ENCODE measurements at regions not wholly inside any gene's neighbourhood (a gene's known extent, or its start where the extent isn't known, plus 50 kb on each side); places are given as distances from the start of the nearest gene placed in this dataset.

DNA sequence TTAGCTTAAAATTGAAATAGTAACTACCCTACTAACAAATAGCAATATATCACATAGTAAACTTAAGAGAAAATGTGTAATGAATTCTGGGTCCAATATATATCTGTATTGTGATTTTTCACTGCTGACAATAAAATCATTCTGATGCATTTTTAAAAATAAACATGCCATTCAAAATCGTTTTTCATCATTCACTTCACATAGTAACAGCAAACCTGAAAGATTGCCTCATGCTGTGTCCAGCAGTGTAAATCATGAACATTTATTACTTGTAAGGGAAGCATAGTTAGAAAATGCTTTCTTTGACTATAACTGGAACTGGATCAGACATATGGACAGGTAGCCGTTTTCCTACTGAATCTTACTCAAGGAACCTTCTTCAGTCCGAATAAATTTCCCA lies 446.1 kb downstream of the UTRN start:
- DNase-seq = no peak

DNA sequence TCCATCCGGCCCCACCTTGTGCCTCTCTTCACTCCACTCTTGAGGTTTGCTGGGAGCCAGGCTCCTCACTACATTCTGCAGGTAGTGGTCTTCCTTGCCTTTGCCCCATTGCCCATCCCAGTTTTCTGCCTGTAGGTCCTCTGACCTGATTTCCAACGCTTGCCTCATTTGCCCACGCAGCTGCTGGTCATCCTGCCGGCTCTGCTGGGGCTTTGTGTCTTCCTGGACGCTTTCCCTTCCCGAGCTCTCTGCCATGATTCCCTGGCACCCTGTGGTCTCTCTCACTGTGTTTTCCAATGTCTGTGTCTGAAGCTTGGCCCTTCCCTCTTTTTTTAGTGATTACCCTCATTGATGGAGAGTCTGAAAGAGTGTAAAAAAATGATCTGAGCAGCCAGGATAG lies 451.6 kb downstream of the UTRN start:
- no peak for DNase-seq

DNA sequence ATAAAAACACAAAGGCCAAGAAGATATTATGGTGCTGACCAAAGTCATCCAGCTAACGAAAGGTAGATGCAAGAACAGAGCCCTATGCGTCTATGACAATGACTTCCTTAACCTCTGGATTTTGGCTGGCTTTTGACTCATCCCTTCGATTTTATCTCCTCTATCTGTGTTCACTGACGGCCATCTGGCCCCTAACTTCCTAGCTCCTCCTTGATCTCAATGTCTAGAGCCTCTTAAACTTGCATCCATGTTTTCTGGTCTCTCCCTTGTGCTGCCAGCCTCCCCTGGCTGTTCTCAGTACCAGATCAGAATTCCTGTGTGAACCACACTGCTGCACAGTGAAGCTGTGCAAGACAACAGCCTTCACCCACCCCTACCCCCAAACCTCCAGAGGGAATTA lies 452.9 kb downstream of the UTRN start:
- DNase-seq = no peak

DNA sequence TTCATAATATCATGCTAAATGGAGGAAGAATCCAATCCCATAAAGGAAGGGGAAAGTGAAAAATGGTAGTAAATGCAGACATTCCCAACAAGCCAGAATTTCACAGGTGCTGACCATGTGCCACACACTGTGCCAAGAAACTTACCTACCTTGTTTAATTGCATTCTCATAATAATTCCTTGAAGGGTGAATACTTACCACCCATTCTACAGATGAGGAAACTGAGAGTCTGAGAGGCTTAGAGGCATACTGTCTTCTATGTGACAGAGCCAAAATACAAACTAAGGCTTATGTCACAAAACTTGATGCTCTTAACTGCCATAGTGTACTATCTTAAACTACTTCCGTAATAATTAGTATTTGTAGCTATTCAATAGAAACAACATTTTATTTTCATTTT lies 454.7 kb downstream of the UTRN start:
- DNase-seq = no peak

DNA sequence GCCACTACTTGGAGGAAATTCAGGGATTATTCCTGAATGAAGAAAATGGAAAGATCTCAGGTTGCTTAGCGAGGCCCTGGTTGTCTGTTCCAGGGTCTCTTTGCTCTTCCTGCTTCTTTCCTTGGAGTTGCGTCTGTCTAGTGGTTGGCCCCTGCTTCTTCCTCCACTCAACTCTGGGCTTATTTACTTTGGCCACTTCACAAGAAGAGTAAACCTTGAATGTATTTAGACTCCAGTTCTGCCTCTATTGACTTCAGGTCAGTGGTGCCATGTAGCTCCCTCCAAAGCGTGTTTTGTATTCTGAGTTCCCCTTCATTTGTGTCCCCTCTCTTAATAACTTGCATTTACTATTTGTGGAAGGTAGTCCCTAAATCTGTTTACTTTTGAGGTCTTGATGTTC lies 456.5 kb downstream of the UTRN start:
- no peak for DNase-seq

DNA sequence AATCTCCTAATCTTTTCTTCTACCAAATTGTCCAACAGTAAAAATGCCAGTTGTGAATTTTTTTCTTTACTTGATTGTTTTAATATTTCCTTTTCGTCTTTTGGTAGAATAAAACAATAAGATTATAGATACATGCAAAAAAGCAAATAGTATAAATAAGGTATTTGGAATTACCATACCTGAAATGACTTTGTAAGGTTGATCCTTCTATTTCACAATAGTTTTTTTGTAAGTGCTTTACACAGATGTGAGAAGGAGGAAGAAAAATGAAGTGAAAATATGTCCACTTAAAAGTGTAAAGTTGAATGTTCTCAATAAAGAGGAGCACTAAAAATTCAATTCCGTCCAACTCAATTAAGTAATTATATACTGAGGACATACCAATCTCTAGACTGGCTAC lies 457.6 kb downstream of the UTRN start:
- DNase-seq = no peak

DNA sequence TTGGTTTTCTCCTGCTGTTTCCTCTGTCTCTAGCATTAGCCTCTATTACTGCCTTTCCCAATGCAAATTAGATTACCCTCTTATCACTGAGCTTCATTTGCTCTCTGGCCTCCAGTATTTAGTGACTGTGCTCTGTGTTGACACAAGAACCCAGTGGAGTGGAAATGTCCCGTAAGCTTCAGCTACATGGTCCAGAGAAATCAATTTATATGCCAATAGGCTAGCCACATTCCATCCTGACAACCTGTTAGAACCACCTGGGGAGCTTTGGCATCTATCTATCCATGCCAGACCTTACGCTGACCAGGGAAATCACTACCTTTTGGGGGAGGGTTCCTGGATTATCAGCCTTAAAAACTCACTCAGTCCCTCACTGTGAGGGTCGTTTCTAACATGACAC lies 459.6 kb downstream of the UTRN start:
- DNase-seq = no peak

DNA sequence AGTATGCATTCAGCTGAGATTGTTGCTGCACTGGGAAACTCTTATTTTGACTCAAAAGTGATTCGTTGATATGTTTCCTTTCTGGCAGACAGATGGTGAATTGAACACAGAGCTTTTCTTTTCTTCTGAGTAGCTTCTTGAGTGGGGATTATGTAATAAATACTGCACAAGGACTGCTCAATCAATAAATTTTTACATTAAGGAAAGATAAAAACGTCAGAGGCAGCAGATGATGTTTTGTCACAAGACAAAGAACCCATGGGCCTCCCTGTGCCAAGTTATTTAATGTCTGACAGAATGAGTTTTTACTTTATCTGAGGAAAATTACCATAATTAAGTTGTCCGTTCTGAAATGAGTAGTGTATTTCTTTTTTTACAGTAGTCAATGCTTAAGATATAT lies 460.3 kb downstream of the UTRN start:
- no peak for DNase-seq

DNA sequence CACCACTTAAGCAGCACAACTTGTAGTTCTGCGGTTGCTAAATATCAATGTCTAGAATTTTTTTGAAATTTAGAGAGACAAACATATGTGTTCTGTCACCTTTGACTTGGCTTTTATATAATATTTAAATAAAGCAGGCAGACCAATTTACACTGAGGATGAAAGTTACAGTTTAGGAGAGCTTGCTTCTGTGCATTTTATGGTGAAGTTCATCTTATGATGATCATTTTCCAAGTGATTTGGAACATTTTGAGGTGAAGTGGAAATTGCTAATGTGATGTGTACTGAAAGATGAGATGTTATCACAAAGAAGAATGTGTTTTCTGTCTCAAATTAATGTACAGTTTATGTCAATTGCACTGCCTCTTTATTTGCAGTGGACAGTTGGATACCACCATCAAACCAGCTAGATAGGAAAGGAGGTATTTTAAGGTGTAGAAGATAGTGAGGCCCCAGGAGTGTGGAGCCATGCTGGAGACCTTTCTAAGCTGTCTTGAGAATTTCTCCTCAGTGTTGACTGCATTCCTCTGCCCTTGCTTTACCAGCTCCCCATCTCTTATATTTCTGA lies 461.9 kb downstream of the UTRN start:
- no peak for DNase-seq

DNA sequence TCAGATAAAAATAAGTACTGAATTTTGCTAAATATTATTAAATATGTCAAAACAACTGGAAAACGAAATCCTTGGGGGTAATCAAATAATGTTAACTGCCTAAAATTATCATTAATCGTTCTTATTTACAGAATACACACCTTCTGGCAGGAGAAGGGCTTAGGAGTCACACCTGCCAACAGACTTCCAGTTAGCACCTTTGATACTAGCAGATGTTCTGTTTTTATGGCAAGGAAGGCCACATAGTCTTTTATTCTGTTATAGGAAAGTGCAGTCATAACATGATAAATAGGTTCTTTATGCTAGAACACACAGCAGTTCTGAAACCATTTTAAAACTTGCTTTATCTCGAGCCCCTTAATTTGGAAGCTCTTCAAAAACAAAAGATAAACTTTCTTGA lies 464.1 kb downstream of the UTRN start:
- DNase-seq = no peak

DNA sequence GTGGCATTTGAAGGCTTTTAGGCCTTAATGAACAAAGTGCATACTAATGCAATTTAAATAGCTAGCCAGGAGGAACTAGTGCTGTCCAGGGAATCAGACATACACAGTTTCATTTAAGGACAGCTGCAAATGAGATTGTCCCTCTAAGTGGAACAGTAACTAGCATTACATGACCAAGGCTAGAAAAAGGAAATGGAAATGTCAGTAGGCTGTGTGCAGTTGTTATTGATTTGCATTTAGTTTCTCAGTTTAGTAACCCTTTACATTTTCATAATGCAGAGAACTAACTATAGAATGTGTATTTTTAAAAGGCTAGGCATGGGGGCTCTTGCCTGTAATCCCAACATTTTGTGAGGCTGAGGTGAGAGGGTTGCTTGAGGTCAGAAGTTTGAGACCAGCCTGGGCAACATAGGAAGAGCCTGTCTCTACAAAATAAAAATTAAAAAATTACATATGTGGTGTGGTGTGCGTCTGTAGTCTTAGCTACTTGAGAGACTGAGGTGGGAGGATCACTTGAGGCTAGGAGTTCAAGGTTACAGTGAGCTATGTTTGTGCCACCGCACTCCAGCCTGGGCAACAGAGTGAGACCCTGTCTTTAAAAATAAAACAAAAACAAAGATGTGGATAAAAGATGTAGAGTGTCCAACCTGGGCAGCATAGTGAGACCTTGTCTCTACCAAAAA lies 468.0 kb downstream of the UTRN start:
- no peak for DNase-seq

DNA sequence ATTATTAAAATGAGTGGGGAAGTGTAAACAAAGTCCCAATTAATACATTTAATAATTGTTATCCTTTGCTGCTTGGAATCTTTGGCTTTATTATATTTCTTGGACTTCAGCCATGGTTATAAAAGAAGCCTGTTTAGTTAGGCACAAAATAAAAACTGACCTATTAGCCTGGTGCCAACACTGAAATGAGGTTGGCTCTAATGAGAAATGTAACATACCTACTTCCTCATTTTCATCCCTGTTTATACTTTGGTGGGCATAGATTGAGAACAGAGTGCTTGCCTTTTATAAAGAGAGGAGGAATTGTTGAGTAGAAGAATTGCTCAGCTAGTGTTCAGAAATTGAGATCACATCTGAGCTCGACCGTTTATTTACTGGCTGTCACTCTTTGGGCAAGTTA lies 471.3 kb downstream of the UTRN start:
- no peak for DNase-seq

DNA sequence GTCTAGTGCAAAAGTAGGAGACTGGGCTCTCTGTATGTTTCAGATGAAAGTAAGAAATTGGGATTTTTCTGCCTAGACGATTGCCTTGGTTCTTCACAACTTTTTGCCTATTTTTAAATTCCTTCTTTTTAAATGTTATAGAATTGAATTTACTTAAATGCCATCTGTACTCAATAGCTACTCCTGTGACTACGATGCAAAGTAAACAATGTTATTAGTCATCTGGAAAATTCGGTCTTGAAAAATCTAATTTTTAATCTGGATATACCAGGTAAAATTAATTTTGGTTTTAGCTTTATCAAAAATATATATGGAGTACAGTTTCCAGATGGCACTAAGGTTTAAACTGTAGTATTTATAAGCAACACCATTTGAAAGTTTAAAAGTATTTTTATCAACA lies 472.2 kb downstream of the UTRN start:
- no peak for DNase-seq

DNA sequence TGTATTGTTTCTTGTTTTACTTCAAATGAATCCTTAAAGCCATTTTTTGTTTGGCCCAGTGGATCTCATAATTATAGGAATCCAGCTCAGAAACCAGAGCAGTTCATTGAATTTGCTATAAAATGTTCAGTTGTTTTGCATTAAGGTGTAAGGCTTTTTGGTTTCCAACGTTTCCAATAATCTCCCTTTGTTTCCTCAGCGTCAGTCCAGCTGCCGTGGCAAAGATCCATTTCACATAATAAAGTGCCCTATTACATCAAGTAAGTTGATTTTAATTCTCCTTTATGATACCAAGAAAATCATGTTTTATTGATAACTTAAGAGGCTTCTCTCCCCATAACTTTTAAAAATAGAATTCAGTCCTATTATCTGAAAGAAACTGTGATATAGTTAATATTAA lies 472.6 kb downstream of the UTRN start:
- no peak for DNase-seq

DNA sequence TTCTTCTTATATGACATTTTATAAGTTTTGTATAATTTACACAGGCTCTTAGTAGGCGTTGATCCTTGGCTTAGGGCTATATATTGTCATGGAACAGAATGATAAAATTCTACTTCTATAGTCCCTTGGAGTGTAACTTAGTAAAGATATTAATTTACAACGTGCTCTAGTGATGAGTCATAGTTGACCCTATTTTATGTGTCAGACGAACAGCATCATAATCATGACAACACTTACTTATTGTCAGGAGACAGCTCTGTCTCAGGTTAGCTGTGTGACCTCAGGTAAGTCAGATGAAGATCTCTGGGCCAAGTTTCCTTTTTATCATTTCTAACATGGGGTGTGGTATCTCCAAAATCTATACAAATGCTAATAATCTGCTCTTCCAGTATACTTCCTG lies 473.5 kb downstream of the UTRN start:
- DNase-seq = no peak

DNA sequence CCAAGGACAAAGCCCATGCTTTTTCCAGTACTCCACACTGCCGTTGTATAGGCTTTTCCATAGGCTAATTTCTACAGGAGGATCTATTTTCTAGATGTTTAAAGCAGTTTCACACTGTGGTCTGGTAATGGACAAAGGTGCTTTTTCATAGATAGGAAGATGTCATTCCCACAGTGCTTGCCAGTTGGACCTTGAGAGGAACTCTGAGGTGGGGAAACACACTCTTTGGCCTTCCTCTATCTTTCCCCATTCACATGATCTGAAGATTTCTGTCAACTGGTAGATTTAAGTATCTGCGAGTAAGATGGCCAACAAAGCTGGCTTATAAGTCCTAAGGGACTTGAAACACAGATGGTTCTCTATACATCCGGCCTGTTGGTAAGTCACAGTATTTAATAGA lies 477.3 kb downstream of the UTRN start:
- DNase-seq = no peak

DNA sequence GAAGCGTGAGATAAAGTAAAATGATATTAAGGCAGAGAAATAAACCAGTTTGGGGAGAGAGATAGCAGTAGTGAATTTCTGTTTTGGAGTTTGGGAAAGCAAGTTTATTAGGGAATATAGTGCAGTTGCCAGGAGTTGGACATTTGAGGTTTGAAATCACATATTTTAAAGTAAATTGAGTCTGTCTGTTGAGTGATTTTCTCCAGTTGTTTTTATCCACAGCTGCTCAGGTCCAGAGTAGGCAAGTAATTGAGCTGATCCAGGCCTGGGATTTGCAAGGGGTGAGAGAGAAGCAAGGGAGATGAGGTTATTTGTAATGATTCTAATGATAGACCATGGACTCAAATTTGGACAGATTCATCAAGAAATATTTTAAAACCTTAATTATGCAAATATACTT lies 481.9 kb downstream of the UTRN start:
- no peak for DNase-seq

DNA sequence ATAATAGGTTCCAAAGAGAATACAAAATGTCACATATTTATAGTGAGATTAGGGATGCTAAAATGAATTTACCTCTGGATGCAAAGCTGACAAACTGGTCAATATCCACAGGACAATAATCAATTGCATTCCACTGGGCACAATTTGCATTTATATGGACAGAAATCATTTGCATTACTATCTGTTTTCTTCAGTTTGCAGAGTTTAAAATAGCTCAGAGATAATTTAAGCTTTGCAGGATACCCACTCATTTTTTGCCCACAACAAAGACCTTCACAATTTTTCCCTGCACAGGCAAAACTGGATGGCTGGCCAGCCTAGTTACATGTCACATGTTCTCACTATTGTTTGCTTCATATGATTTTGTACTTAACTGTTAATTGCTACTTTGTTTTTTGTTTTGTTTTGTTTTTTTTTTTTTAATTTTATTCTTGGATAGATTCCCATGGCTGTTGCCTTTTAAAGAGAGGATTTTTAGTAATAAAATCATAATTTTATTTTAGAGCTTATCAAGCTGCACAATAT lies 483.5 kb downstream of the UTRN start:
- DNase-seq = no peak

DNA sequence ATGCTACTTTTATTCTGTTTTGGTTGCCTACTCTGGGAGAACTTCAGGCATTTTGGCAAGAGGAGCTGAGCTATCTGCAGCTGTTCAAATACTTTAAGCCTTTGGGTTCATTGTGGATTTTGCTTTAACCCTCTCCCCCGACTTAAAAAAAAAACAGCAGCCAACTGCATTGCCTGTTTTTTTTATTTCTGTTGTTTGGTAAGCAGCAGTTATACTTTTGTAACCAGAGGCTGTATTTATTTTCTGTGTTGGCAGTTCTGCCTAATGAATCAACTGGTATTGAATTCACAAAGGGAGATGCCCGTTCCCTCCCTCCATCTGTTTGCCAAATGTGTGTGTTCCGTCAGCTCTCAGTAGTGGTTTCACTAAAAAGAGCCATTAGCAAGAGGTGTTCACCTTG lies 484.0 kb downstream of the UTRN start:
- no peak for DNase-seq

DNA sequence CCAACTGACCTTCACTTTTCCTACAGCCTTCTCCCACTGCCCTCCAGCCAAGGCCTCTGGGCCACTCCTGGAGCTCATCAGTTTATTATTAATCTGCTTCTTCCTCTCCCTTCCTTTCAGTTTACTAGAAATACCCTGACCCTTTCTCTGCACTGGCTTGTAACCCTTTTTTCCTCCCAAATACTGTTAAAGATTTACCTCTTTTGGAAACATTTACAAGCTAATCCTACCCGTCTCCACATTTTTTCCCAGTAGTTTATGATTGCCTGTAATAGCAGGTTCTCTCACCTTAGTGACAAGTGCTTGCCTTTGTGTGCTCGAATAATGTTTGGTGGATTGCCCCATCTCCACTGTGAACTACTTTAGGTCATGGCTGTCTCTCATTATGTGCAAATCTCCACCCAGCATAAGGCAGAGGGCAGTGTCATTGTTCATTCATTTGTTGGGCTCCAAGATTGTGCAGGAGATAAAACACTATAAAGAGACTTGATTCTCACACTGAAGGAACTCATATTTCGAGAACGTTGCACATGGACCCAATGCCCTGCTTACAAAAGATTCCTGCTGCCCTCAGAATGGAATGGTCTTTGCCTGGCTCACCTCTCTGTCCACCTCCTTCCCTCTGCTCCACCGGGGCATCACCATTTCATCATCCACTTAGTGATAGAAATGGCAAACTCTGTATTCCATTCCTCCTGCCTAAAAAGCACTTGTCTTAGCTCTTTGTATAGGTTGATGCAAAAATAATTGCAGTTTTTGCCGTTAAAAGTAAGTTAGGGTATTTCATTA lies 491.1 kb downstream of the UTRN start:
- no peak for DNase-seq

DNA sequence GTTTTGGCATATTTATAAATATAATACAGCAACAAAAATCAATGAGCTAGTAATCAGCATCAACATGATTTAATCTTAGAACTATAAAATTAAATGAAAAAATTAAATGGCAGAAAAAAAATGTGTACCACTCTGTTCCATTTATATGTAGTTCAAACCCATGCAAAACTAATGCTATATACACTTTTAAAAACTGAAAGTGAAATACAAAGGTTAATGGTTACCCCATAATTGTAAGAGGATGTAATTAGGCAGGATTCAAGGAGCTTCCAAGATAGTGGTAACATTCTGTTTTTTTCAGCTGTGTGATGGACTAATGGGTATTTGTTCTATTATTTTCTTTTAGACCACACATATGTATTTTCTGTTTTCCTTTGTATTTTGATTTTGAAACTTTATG lies 492.1 kb downstream of the UTRN start:
- no peak for DNase-seq

DNA sequence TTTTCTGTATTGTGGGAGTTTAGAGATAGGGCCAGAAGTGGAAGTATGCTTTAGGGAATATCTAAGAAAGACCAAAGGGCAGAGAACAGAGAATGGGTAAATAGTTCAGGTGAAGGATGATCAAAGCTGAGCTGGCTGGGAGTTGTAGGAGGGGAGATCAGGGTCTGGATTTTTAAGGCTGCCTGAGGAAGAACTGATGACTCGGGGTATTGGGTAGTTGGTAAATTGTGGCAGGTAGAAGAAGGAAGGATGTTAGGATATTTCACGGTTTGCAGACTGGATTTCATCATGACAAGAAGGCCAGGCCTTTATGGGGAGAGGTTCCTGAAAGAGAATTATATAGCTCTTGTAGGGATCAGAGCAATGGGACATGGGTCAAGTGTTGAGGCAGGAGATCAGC lies 492.9 kb downstream of the UTRN start:
- DNase-seq = no peak

DNA sequence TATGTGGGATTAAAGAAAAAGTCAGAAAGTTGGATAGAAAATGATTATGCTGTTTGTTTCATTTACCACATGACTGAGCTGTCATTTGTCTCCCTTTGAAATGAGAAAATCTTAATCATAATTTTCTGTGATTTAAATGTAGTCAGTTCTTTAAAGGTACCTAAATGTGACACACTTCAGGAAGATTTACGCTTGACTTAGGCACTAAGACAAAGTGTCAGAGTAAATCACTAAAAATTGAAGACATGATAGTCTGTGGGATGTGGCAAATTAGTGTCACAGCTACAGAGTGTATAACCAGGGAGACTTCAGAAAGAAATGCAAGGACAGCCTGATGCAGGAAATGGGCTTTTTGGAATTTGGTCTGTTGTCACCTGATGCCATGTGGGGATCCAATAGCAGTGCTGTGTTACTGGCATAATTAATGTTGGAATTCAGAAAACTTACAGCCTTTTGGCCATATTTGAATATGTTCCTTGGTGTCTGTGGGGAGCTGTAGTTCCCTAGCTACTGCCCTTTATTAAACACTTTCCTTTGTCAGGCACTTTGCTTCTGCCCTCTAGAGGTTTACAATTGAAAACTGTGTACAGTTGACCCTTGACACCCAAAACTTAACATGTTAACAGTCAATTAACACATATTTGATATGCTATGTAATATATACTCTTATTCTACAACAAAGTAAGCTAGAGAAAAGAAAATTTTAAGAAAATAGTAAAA lies 493.8 kb downstream of the UTRN start:
- DNase-seq = peak in 1 of 2 donors; percentile 16

DNA sequence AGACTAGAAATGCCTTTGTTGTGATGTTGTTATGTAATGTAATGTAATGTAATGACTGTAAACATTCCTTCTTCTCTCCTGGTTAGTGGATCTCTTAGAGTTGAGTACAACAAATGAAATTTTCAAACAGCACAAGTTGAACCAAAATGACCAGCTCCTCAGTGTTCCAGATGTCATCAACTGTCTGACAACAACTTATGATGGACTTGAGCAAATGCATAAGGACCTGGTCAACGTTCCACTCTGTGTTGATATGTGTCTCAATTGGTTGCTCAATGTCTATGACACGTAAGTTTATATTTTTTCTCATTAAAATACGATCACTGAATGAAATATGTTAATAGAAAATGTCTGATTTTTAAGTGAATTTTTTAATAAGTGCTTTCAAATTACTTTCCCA lies 496.7 kb downstream of the UTRN start:
- DNase-seq = no peak

Measured in inflammatory macrophage treated with lipopolysaccharide for 1 hour (primary cell).